Right lung (tissue), 2 donors: ENCODE measurements at regions not wholly inside any gene's neighbourhood (a gene's known extent, or its start where the extent isn't known, plus 50 kb on each side); places are given as distances from the start of the nearest gene placed in this dataset.
"Not testable (repeated sequence)": the region's sequence is repeated elsewhere in the genome, so short reads cannot be mapped to it uniquely, and the experiment has no call there.

ENCODE experiments used
- DNase-seq, 2 donors: peaks; one replicate each; pipeline ENCODE4 v3.0.0-alpha.2; 2013

DNA sequence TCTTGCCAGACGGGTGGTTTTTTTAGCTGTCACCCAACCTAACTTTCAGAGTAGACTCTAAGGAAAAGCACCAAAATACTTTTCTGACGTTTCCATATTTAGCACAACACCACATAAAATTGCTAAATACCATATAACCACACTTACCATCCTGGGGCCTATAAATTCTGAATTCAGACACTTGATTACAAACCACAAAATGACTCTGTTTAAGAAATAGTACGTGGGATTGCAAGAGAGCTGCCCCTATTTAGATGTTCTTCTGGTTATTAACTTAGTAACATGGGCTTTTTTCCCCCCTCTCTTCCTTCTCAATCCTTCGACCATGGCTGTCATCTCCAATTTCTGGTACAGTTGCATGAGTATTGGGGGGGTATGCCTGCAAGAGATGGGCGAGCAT, 287.7 kb downstream of the BMP4 start:
- DNase-seq = no peak

DNA sequence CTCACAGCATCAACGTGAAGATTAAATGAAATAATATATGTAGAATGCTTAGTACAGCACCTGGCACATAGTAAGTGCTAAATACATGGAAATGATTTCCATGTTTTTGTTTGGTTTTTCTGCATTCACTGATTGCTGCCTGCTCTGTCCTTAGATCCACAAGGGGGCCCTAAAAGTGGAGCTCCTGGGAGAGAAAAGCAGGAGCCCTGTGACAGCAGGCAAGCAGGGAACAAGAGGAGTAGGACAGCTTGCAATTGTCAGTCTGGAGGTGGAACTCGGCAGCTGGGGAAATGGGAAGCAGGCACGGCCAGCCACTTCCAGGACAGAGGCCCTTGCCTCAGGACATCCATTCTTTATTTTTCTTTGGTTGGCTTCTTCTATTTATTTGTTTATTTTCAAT, 292.9 kb downstream of the BMP4 start:
- no peak for DNase-seq

DNA sequence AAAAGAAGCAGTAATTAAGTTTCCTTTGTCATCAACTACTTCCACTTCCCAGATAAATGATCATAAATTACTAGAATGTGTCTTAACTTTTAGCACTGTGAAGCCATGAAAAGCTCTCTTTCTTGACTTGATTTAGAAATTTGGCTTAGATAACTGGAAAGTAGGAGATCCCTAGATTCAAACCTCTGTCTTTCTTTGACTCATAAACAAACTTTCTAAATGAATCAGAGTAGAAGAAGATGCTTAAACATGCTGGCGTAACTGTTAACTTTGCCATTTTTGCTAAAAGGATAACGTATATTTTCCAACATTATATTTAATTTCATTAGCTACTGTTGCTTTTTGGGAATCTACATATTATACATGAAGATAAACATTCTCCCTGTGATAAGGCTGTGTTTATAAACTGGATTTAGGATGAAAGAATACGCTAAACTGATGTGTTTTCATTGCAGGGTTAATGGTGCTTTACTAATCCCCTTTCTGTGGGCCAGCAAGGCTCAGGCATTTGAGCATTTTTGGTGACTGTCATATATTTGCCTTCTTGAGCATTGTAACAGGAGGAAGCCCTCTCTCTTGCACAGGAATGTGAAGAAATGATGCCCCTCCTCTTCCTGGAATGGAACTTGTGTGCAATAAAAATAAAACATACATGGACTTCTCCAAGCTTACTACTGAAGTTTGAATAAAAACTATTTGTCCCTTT, 301.4 kb downstream of the BMP4 start:
- DNase-seq = no peak

DNA sequence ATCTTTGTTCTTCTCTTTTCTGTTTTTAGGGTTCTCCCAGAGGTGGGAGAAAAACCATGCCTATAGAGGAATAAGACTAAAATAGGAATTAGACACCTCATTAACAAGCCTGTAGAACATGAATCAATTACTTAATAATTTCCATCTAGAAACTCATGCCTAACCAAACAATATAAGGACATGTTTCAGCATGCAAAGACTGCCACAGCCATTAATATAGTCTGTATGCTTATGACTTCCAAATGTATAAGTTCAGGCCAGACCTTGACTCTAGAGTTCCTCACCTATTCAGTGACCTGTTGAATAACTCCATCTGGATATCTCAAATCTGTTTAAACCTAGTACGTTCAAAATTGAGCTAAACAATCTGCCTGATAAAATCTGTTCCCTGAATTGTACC, 304.6 kb downstream of the BMP4 start:
- DNase-seq = no peak

DNA sequence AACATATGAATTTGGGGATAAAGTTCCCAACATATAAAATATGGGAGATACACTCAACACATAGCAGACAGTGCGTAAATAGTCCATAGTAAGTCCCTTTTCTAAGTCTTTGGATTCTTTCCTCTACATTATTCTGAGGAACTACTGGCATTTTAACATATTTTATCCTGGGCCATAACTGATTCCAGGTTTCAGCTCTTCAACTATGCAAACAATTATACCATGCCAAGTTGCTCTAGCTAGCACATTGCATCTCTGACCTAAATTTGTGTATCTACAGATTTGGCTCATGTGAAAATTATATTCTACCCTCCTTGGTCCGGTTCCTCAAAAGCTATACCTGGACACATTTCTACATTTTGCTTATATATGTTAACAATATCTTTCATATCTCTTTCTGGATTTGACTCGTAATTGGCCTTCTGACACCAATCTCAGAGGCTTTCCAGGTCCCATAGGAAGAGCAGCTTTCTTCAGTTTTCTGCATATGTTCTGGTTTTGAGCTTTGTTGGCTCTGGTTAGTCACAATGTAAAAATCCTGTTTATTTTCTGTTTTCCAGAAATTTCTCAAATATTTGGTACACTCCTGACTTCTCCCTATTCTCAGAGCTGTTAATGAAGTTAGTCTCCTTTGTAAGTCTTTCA, 305.4 kb downstream of the BMP4 start:
- no peak for DNase-seq

DNA sequence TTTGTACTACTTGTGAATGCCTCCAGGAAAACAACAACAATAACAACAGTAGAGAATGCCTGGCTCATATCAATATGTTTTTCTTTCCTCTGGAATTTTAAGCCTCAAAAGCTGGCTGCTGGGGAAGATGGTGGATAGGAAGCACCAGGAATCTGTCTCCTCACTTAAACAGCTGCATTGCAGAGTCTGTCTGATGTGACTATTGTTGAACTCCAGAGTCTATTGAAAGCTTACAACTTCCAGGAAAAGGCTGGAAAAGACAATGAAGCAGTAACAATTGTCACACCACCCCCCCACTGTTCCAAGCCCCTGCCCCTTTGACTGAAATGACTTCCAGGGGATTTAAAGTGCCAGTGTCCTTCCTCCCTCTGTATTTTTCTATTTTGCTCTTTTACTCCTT, 309.7 kb downstream of the BMP4 start:
- DNase-seq = no peak

DNA sequence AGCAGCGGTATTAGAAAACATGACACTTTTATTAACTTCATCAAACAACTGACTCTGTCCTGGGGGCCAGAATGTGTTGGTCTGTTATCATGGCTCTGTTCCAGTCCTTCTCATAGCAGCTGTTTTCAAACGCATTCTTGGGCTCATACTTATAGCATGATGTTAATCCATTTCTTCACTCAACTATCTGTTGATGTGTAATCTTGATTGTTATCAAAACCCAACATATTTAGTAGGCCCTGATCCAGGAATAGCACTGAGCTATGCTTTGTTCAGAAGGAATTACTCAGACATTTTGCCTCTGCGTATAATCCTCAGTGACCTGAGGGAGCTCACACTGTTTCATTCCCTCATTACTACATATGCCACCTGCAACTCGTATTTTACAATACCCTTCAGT, 315.9 kb downstream of the BMP4 start:
- peak; percentile 32 to 44 for DNase-seq

DNA sequence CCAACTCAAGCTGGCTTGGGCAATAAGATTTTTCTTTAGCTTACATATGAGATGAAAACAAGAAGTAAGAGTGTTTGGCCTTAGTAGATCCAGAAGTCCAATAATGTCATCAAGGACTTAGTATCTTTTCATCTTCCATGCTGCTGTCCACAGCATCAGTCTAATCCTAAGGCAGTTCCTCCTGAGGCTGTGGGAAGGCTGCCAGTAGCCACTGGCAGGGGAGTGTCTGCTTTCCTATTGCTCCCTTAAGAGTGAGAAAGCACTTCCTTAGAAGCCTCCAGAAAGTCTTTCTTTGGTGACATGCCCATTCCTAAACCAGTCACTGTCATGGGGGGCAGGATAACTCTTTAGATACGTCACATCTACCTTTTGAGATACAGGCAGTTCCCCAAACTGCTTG, 317.7 kb downstream of the BMP4 start:
- no peak for DNase-seq

DNA sequence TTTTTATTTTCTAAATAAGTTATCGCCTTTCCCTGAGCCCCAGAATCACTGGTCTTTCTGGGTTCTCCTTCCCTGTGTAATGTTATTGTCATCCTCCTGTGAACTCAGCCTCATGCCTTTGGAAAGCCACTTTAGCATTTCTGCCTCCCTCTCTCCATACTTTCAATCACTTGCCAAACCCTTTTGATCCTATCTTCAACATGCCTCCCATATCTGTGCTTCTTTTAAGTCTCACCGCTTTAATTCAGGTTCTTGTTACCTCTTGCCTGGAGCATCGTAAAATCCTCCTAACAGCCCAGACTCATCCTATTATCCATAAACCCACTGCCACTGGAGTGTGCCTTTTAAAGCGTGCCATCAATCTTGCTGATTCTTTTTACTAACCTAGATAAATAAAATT, 321.8 kb downstream of the BMP4 start:
- no peak for DNase-seq

DNA sequence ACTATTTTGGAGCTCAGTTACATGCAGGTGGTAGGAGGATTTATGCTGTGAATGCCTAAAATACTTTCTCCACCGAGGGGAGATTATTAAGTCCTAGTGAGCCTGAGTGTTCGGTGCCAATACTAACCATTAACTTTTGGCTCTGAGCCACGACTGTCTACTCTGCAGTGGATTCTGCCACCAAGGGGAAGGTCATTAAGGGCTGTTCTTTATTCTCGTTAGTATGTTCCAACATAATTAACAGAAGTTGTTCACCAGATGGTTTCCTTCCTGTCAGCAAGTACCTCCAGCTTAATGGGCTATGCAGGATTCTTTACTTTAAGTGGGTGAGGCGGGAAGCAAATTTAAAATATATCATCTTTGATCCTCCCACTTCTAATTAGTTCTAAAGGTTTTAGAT, 326.3 kb downstream of the BMP4 start:
- DNase-seq = peak in 1 of 2 donors; percentile 44

DNA sequence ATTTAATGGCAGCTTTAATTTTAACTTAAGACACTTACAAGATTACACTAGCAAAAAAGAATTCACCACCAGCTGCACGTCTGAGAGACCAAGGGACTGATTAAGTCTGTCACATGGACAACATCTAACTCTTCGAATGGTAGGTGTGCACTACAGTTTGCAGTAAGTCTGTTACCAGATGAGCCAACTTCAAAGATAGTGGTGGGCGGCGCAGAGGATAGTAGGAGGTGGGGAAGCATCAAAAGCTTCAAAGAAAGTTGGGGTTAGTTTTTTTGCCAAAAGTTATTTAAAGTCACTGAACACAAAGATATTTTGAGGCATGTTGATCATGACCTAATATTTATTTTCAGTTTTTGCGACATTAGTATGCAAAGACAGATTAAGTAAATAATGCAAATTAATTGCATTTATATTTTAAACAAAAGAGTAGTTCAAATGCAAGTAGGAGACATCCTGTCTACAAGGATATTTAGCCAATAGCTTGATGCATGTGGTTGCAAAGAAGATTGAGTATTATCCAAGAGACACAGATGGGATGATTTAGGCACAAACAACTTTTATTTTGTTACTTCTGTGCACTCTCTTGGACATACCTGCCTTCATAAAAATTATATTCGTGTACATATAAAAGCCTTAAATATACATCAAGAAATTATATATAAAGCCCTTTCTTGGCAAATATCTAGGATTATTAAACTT, 327.7 kb downstream of the BMP4 start:
- no peak for DNase-seq

DNA sequence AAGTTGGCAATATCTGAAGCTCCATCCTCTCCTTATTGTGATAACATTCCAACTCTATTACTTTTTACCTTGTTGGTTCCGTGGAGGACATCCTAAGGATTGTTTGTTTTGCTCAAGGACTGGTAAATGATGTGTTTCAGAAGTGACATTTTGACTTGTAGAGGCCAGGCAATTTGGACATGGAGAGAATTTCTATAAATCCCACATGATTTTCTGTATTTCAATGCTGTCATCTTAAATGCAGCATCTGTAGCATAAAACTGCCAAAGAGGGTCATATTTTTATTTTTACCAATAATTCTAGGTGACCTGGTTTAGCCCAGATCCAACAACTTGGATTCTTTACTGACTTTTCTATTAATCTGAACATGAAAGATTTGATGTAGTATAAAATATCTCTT, 328.4 kb downstream of the BMP4 start:
- DNase-seq = no peak

DNA sequence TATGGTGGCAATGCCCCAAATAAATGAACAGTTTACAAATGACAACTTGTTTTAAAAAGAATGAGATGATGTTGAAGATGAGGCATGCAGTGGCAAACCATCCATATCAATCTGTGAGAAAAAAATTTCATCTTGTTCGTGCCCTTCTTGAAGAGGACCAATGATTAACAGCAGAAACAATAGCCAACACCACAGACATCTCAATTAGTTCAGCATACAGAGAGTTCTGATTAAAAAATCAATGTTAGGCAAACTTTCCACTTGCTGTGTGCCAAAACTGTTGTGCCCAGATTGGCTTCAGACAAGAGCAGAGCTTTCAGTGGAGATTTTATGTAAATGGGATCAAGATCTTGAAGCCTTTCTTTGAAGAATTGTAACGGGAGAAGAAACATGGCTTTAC, 329.9 kb downstream of the BMP4 start:
- DNase-seq = no peak

DNA sequence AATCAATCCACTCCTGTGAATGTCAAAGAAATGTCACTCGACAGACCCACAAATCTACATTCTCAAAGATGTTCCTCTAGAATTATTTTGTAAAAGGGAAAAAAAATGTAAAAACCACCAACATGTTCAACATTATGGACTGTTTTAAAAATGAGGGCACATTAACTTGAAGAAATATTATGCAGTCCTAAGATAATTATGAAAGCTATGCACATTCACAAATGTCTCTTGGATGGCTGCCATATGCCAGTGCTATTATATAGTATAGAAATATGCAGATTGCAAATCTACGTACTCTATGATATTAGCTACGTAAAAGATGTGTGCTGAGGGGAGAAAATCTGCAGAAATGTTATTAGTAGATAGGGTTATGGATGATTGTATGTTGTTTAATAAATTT, 334.2 kb downstream of the BMP4 start:
- DNase-seq = no peak

DNA sequence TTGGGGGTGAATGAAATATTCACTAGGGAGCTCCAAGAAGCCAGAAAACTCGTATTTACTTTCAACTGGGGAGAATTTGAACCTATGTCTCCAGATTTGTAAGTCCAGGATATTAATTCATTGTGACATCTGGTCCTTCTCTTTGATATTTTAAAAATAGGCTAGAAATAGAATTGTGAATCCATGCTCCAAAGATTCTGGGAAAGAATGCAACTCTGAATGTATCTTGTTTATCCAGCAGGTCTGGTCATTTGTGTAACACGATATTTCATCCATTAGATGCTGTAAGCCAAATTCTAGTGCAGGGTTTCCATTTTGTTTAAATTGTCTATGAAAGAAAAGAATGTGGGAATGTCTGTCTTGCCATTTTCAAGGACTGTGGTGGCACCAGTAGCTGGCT, 334.7 kb downstream of the BMP4 start:
- DNase-seq = no peak

DNA sequence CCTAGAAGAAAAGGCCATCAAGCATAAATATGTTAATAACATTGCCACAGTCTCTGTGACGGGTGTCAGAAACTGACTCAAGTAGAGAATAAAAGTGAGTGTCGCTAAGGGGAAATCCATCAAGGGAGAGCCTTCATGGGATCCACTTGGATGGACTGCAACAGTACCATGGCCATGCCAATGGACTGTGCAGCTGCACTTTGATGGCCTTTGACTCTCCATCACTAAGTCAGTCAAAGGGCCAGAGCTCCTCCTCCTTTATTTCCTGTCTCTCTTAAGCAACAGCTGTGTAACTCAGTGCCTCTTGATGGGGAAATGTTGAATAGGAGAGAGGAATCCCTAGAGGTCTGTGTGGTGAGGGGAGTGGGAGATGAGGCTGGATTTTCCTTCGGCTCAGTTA, 335.2 kb downstream of the BMP4 start:
- DNase-seq = no peak

DNA sequence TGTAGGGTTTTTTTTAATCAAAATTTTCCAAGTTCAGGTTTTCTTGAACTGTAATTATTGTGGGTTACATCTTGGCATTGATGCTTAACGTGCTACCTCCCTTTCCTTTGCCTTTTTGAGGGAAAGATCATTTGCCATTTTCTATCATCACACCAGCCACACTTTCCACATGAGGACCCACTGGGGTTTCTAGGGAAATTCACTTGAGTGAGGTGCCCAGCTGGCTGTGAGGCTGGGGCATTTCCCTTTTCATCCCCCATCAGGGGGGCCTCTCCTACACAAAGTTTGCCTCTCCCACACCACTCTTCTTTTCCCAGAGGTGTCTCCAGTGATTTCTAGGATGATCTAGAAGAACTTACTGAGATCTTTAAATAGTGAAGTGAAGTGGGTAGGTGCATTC, 335.7 kb downstream of the BMP4 start:
- no peak for DNase-seq

DNA sequence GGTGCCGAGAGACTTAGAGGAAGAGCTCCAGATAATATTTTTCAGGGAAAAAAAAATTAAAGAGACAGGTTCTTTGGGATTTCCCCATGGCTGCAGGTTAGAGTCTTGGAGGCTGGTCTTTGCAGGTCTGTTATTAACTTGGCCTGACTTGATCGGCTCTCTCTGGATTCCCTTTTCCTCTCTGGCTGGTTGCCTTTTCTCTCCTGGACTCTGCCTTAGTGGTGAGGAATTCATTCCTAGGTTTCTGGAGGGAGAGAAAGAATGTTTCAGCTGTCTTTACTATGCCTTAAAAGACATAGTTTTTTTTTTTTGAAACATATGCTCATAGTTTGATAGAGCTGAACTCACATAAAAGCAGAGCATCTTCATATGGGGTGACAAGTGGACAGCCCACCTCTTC, 336.3 kb downstream of the BMP4 start:
- no peak for DNase-seq

DNA sequence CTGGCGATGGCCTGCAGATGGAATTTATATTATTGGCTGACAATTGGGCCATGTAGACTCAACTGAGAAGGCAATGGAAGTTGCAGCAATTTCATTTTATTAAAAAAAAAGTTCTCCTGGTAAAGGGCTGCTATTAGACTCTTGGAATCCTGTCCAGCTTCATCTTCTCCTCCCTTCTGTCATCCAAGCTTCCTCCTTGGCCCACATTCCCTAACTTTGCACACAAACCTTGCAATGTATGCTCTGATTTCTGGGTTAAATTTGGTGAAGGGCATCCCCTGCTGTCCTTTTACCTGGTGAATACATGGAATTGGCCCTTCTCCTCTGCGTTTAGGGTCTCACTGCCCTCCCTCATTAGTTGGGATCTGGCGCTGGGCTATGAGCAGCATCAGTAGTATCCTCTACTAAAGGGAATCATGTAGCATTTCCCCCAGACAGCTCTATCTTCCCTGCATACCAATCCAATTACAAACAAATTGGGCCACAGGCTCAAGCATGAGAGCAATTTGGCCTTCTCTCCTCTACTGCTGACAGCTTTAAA, 336.9 kb downstream of the BMP4 start:
- DNase-seq = no peak

DNA sequence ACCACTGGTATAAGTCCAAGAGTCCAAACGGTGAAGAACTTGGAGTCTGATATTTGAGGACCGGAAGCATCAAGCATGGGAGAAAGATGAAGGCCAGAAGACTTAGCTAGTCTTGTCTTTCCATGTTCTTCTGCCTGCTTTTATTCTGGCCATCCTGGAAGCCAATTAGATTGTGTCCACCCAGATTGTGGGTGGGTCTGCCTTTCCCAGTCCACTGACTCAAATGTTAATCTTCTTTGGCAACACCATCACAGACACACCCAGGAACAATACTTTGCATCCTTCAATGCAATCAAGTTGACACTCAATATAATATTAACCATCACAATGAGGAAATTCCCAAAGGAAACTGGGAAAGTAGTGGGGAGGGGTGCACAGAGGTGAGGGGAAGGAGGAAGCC, 340.1 kb downstream of the BMP4 start:
- DNase-seq = not testable (repeated sequence)

DNA sequence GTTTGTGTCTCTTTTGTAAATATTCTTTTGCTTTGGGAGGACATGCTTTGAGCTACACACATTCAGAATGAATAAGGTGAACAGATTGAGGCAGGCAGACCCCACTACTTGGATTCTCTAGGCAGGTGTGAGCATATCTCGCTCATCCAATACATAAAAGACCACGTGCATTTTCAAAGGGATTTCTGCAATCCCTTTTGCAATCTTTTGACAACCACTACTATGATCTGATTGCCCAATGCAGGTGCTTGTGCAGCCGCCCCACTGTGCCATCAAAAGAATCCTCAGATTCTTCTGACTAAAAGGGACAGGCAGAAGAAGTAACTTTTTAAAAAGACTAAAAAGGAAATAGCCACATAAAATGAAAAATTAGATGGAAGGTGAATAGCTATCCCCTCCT, 341.4 kb downstream of the BMP4 start:
- no peak for DNase-seq

DNA sequence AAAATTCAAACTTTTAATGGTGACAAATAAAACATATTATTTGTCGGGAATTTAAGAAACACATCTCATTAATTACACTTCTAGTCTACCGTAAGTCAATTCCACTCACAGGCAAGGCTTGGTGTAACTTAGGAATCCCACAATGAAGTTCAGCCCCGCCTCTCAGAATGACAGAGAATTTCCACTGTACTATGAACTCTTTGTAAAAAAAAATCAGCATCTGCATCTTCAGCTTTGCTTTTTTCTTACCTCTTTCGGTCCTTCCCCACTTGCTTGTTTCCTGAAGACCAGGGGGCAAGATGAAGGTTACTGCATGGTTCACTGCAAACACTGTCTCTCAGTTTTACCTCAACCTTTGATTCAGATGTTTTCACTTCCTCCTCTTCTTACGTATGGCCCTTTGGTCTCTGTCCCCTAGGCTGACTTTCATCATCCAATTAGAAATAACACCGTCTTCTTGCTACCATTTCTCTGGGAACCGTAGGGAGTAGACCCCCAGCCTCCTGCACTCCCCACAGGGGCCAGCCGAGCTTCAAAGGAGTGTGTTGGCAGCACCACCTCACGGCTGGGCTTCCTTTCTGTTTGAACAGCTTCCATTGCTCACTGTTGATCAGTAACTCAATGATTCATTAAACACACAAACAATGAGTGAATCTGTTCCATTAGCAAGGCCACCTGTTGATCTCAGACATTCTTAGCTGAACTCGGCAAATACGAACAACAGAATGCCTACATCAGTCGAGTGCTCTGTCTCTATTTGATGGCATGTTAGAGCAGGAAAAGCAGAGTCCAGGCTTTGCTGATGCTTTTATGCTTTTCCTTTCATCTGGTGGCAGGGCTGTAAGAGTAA, 343.0 kb downstream of the BMP4 start:
- no peak for DNase-seq
